ENCODE measurements at regions not wholly inside any gene's neighbourhood (a gene's known extent, or its start where the extent isn't known, plus 50 kb on each side); places are given as distances from the start of the nearest gene placed in this dataset.

DNA sequence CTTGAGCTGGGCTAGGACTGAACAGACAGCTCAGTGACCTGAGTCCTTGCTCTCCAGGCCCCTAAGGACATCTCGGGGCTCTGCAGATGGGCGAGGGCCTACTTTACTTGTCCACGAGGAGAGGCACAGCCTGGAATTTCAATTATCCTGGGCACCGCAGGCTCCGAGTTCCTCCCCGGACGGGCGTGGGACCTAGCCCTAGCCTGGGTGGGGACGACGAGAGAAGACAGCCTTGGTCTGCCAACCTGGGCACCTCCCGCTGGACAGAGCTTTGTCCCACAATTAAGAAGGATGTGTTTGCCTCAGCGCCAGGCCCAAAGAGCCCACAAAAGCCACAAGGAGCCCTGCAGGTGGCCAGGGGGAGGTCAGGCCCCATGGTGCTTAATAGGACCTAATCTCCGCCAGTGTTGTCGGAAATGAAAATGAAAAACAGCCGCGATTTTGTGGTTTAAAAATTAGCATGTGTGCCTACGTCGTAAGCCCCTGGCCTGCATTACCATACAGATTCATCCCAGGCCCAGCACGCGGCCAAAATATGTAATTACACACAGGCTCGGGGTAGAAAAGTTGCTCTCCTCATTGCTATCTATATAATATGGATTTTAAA is 51.4 kb upstream of the LHX1 start:
- peaks cover 27% of the 10 kb centered on the region for H3K4me1 Mint-ChIP-seq (ENCODE audit: low read depth, unreplicated experiment)
- H3K9me3 Mint-ChIP-seq (ENCODE audit: unreplicated experiment), result peaks cover 4% of the 10 kb centered on the region
- H3K27ac Mint-ChIP-seq (ENCODE audit: unreplicated experiment), result no peak overlapping the region
- TF ChIP-seq, protein P1, sequence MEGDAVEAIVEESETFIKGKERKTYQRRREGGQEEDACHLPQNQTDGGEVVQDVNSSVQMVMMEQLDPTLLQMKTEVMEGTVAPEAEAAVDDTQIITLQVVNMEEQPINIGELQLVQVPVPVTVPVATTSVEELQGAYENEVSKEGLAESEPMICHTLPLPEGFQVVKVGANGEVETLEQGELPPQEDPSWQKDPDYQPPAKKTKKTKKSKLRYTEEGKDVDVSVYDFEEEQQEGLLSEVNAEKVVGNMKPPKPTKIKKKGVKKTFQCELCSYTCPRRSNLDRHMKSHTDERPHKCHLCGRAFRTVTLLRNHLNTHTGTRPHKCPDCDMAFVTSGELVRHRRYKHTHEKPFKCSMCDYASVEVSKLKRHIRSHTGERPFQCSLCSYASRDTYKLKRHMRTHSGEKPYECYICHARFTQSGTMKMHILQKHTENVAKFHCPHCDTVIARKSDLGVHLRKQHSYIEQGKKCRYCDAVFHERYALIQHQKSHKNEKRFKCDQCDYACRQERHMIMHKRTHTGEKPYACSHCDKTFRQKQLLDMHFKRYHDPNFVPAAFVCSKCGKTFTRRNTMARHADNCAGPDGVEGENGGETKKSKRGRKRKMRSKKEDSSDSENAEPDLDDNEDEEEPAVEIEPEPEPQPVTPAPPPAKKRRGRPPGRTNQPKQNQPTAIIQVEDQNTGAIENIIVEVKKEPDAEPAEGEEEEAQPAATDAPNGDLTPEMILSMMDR (IDR thresholded peaks at IDR 0.05; ENCODE audit: partially characterized antibody, unreplicated experiment), result no peak
- peaks cover 16% of the 10 kb centered on the region for H3K36me3 Mint-ChIP-seq (ENCODE audit: unreplicated experiment)
- no peak for DNase-seq
- H3K4me3 Mint-ChIP-seq (ENCODE audit: unreplicated experiment), result no peak overlapping the region
- H3K27me3 Mint-ChIP-seq (ENCODE audit: unreplicated experiment), result no peaks in the 10 kb centered on the region

Data from glutamatergic neuron (in vitro differentiated cells).